RWPE2 (cell line): ENCODE measurements at regions not wholly inside any gene's neighbourhood (a gene's known extent, or its start where the extent isn't known, plus 50 kb on each side); places are given as distances from the start of the nearest gene placed in this dataset.

Source experiments
- ATAC-seq: fragments of 200-7000 bp; cut with Tn5 transposase; 3 replicates; pipeline ENCODE4 v1.9.1; 2021; ENCODE audit warnings: low read depth
- DNase-seq: peaks from one replicate; pipeline ENCODE4 v3.0.0-alpha.2; 2020; ENCODE audit warnings: low spot score
- H3K27ac ChIP-seq: fragments of 450-650 bp; 2 replicates; pipeline ENCODE4 v1.5.1; 2017; ENCODE audit warnings: mild to moderate bottlenecking; ENCODE audit not compliant: poor library complexity, severe bottlenecking
- H3K27me3 ChIP-seq: fragments of 250-450 bp; sonication (Bioruptor Pico); 2 replicates; pipeline ENCODE4 v1.5.1; 2021; ENCODE audit warnings: mild to moderate bottlenecking, moderate library complexity; ENCODE audit not compliant: insufficient read depth, poor library complexity, severe bottlenecking
- H3K36me3 ChIP-seq: fragments of 250-450 bp; sonication (Bioruptor Pico); 2 replicates; pipeline ENCODE4 v1.5.1; 2020; ENCODE audit warnings: low read depth, mild to moderate bottlenecking, moderate library complexity
- H3K4me1 ChIP-seq: fragments of 250-450 bp; sonication (Bioruptor Pico); 2 replicates; pipeline ENCODE4 v1.5.1; 2021; ENCODE audit warnings: mild to moderate bottlenecking, moderate library complexity; ENCODE audit not compliant: insufficient read depth, poor library complexity, severe bottlenecking
- H3K4me3 ChIP-seq: fragments of 250-450 bp; sonication (Bioruptor Pico); 2 replicates; pipeline ENCODE4 v1.5.1; 2021; ENCODE audit warnings: mild to moderate bottlenecking, moderate library complexity; ENCODE audit not compliant: severe bottlenecking
- H3K9me3 ChIP-seq: fragments of 250-450 bp; sonication (Bioruptor Pico); 2 replicates; pipeline ENCODE4 v1.5.1; 2021; ENCODE audit warnings: mild to moderate bottlenecking, moderate library complexity; ENCODE audit not compliant: severe bottlenecking
- TF ChIP-seq, protein P1 (sequence below): fragments of 450-650 bp; IDR thresholded peaks from one replicate; pipeline ENCODE4 v1.5.1; 2017; ENCODE audit warnings: mild to moderate bottlenecking, moderate library complexity; ENCODE audit not compliant: poor library complexity, severe bottlenecking

DNA sequence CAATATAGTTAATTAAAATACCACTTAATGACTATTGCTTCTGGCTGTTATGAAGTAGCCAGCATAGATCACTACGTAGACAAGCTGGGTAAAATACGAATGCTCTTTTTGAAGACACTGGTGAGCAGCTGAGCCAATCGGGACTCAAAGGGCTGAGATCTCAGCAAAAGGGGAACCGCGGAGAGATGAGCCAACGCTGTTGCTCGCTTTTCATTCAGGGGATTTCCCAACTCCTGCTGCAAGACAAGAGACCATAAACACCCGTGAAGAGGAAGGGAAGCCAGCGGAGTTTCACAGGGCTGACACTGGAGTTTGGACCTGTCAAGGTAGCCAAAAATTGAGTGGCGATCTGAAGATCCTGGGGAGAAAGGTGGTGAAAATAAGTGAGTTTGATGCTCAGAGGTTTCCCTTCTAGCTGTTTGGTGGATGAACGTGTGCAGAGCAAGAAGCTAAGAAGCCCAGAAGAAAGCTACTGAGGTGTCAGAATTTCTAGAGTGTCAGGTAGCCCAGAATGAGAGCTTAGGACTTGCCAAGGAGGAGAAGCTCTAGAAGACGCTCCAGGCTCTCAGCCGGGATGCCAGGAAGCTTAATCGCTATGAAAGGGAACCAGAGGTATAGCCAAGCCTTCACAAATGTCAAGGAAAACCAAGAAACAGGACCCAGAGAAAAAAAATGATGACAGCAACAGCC is 79.6 kb upstream of the RNU6ATAC start:
- TF ChIP-seq, protein P1, sequence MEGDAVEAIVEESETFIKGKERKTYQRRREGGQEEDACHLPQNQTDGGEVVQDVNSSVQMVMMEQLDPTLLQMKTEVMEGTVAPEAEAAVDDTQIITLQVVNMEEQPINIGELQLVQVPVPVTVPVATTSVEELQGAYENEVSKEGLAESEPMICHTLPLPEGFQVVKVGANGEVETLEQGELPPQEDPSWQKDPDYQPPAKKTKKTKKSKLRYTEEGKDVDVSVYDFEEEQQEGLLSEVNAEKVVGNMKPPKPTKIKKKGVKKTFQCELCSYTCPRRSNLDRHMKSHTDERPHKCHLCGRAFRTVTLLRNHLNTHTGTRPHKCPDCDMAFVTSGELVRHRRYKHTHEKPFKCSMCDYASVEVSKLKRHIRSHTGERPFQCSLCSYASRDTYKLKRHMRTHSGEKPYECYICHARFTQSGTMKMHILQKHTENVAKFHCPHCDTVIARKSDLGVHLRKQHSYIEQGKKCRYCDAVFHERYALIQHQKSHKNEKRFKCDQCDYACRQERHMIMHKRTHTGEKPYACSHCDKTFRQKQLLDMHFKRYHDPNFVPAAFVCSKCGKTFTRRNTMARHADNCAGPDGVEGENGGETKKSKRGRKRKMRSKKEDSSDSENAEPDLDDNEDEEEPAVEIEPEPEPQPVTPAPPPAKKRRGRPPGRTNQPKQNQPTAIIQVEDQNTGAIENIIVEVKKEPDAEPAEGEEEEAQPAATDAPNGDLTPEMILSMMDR = no peak
- Histone ChIP-seq H3K27me3 (peaks cover 10% of the 10 kb centered on the region), H3K4me1 (no peaks in the 10 kb centered on the region), H3K27ac (no peak overlapping the region), H3K4me3 (no peak overlapping the region), H3K9me3 (peaks cover 4% of the 10 kb centered on the region), H3K36me3 (no peaks in the 10 kb centered on the region)
- no peak for ATAC-seq
- no peak for DNase-seq

DNA sequence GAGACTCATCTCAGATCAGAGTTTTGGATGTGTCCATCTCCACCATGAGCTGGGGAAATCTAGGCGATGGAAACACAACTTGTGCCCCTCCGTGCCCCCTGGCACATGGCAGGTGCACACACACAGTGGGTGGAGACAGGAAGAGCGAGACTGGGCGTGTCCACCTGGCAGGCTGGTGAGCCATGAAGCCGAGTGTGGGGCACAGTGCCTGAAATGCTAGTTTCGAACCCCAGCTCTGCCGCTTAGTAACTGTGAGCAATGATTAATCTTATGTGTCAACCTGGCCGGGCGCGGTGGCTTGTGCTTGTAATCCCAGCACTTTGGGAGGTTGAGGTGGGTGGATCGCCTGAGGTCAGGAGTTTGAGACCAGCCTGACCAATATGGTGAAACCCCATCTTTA is 80.8 kb upstream of the RNU6ATAC start:
- DNase-seq (no peak), ATAC-seq (no peak)
- TF ChIP-seq, protein P1 = no peak
- Histone ChIP-seq H3K27ac (no peak overlapping the region), H3K9me3 (peaks cover 4% of the 10 kb centered on the region), H3K4me3 (no peak overlapping the region), H3K36me3 (no peaks in the 10 kb centered on the region), H3K27me3 (peaks cover 10% of the 10 kb centered on the region), H3K4me1 (no peaks in the 10 kb centered on the region)

DNA sequence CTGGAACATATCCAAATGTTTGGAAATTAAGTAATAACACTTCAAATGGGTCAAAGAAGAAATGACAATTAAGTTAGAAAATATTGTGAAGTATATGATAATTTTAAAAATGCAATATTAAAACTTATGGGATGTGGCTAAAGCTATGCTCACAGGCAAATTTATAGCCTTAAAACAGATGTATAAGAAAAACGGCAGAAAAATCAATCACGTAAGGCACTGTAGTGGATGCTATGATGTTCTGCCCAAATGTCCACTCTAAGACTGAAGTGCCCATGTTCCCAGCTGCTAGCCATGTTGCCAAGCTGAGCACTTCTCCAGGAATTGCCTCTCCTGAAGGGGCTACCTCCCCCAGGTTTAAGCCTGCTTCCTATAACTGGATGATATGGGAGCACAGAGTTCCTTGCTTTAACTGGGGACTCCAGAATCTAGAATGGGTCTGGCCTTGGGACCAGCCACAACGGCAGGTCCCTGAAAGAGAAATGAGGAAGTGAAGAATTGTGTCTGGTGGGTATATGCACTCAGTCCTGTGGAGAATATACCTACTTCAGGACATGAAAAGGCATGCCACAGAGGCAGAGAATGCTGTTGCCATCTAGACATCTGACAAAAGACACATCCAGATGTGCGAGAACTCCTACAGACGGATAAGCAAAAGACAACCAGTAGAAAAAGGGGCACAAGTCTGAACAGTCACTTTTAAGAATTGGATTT is 78.2 kb upstream of the RXRA start:
- peaks cover 10% of the 10 kb centered on the region for H3K27me3 ChIP-seq
- H3K4me3 ChIP-seq = no peak overlapping the region
- H3K9me3 ChIP-seq = peaks cover 4% of the 10 kb centered on the region
- TF ChIP-seq, protein P1 = no peak
- no peak for ATAC-seq
- no peak overlapping the region for H3K27ac ChIP-seq
- no peaks in the 10 kb centered on the region for H3K4me1 ChIP-seq
- no peak for DNase-seq
- no peaks in the 10 kb centered on the region for H3K36me3 ChIP-seq

DNA sequence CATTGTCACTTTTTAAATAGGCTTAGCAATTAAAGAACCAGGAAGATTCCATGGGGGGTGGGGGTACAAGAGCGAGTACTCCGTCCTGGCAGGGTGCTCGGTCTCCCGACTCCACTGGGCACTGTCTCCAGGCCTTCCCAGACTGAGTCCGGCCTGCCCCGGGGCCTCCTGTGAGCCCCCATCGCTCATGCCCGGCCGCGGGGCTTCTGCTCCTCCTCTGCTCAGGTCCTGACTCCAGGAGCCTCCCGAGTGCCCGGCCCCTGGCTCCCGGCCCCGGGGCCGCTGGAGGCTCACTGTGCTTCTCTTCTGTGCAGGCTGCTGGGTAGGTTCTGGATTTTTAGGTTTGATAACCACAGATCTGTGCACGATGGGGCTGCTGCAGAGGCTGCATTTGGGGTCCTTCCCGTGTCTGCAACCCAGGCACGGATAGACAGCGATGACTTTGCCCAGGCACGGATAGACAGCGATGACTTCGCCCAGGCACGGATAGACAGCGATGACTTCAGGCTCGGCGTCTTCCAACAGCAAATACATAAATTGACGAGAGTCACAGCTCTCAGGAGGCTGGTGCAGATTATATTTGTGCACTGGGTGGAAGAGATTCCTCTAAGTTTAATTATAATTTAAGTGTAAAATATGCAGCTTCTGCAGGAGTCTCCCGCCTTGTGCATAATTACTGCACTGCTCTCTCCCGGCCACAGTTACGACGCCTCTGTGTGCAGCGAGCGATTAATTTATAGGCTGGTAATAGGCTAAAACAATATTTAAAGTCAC is 74.8 kb upstream of the RXRA start:
- Histone ChIP-seq H3K9me3 (peaks cover 4% of the 10 kb centered on the region), H3K27me3 (peaks cover 3% of the 10 kb centered on the region), H3K4me1 (no peaks in the 10 kb centered on the region), H3K27ac (no peak overlapping the region), H3K4me3 (no peak overlapping the region), H3K36me3 (no peaks in the 10 kb centered on the region)
- TF ChIP-seq, protein P1 = no peak
- DNase-seq (no peak), ATAC-seq (no peak)
